ENCODE measurements at regions not wholly inside any gene's neighbourhood (a gene's known extent, or its start where the extent isn't known, plus 50 kb on each side); places are given as distances from the start of the nearest gene placed in this dataset.

GRCh38 chrX:33465137-33465536 lies 253.8 kb upstream of the DMD start:
- no peak for DNase-seq (ENCODE audit: low read depth, low spot score)

DNA sequence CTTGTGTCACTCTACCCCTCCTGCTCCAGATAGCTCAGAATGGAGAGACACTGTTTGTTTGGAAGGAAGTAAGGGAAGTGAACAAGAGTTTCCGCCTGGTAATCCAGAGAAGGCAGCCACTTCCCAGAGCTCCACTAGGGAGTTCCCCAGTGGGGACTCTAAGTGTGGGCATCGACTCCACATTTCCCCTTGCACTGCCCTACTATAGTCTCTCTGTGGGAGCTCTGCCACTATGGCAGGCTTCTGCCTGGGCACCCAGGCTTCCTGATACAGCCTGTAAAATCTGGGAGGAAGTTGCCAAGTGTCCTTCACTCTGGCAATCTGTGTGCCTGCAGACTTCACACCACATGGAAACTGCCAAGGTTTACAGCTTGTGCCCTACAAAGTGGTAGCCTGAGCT lies 245.8 kb upstream of the DMD start:
- DNase-seq (ENCODE audit: low read depth, low spot score), result no peak

GRCh38 chrX:33447285-33447684 lies 235.9 kb upstream of the DMD start:
- no peak for DNase-seq (ENCODE audit: low read depth, low spot score)

DNA sequence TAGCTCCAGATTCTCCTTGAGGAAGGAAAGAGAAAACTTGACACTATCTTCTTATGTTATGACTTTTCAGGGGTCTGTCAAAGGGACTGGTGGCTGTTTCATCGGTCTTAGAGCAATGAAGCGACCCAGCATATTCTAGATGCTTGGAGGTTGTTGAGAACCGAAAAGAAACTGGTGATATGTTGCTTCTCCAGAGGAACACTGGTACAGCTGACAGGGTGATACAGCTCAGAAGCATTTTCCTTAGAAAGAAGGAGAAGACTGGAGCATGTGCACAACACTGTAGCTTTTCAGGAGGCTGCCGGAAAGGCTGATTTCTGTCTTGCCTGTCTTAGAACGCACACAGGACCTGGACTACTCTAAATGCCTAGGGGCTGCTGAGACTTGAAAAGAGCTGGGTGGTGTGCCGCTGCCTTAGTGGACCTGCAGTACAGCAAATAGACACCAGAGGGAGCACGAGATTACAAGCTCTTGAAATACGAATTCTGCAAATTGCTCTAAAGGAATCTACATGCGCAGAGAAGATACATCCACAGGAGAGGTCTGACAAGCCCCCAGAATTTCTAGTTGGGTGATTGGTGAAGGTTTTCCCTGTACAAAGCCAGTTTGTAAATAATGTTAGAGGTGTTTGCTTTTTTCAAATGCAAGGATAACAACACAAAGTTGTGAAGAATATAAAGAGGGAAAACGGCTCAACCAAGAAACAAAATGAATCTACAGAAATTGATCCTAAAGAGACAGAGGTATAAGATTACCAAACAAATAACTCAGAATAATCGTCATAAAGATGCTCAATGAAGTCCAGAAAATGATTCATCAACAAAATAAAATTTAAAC lies 223.1 kb upstream of the DMD start:
- peak; percentile 8 for DNase-seq (ENCODE audit: low read depth, low spot score)

GRCh38 chrX:33416273-33416805 lies 205.0 kb upstream of the DMD start:
- no peak for DNase-seq (ENCODE audit: low read depth, low spot score)

- no peak for DNase-seq (ENCODE audit: low read depth, low spot score)
Measured at GRCh38 chrX:33415459-33415858, 204.1 kb upstream of the DMD start.

- DNase-seq (ENCODE audit: low read depth, low spot score), result no peak
Measured at GRCh38 chrX:33385546-33385945, 174.2 kb upstream of the DMD start.

GRCh38 chrX:33379839-33380238 lies 168.5 kb upstream of the DMD start:
- DNase-seq (ENCODE audit: low read depth, low spot score), result no peak

- no peak for DNase-seq (ENCODE audit: low read depth, low spot score)
Measured at GRCh38 chrX:33357606-33358005, 146.3 kb upstream of the DMD start.

- no peak for DNase-seq (ENCODE audit: low read depth, low spot score)
Measured at GRCh38 chrX:33339219-33339618, 127.9 kb upstream of the DMD start.

- DNase-seq (ENCODE audit: low read depth, low spot score), result no peak
Measured at GRCh38 chrX:33336783-33337182, 125.4 kb upstream of the DMD start.

- no peak for DNase-seq (ENCODE audit: low read depth, low spot score)
Measured at GRCh38 chrX:33333271-33333670, 121.9 kb upstream of the DMD start.

DNA sequence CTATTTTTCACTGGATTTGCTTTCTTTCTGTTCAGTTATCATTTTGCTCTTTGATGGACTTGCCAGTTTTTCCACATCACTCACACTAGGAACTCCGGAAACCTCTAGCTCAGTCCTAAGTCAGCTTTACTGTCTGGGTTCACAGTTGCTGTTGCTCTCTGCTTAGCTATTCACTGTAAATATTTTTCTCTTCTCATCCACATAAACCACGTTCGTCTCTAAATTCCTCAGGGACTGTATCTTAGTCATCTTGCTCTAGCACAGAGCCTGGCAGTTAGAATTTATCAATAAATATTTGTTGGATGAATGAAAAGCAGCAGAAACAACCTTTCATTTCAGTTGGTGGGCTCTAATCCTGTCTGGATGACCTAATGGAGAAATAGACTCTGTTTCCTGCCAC lies 119.4 kb upstream of the DMD start:
- no peak for DNase-seq (ENCODE audit: low read depth, low spot score)

GRCh38 chrX:33324099-33324498 lies 112.8 kb upstream of the DMD start:
- DNase-seq (ENCODE audit: low read depth, low spot score), result no peak

DNA sequence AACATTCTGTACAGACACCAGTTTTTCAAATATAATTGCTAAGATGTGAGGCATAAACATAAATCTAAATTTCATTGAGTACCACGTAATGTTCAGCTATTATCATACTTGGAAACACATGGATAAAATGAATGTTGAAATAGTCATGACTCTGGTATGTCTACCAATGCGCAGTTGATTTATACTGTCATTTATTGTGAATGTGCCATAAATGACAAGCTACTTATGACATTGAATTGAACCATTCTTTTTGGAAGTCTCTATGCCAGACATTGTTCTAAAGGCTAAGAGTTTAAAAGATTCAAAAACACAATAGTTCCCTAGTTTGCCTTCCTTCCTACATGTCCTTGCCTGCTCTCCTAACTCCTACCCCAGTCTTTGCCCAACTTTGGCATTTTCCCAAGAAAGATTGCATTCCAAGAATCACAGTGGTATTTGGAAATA lies 96.6 kb upstream of the DMD start:
- no peak for DNase-seq (ENCODE audit: low read depth, low spot score)

GRCh38 chrX:33298622-33299021 lies 87.3 kb upstream of the DMD start:
- DNase-seq (ENCODE audit: low read depth, low spot score), result no peak

DNA sequence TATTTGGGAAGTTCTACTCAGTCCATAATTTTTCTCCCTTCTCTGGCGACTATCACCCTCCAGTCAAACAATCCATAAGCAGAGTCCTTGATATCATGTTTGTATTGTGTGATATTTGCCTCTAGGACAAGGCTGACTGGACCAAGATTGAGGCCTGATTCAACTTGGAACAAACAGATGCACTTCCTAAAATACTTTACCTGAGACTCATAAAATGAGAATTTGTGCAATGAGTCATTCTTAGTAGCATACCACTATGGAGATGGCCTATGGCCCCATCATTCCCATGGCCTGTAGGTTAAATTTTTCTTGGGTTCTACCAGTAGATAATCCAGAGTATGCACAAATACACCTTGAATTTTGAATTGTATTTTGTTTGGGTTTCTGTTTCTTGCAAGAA lies 74.2 kb upstream of the DMD start:
- no peak for DNase-seq (ENCODE audit: low read depth, low spot score)

- DNase-seq (ENCODE audit: low read depth, low spot score), result no peak
Measured at GRCh38 chrX:33277046-33277445, 65.7 kb upstream of the DMD start.

DNA sequence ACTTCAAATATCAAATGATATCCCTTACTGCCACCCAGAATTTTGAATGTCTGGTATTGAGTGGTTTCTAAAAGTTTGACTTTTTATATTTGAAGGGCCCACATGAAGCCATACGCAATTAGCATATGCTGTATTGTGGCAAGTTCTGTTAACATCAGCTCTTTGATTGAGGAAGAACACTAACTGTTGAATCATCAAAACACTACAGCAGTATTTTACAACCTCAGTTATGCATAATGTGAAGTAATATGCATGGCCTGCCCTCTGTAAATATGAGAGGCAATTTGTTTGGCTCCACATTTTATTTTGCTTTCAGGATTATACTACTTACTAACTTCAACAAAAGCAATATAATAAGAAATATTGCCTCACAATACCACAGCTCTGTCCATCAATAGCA lies 62.2 kb upstream of the DMD start:
- DNase-seq (ENCODE audit: low read depth, low spot score), result no peak

DNA sequence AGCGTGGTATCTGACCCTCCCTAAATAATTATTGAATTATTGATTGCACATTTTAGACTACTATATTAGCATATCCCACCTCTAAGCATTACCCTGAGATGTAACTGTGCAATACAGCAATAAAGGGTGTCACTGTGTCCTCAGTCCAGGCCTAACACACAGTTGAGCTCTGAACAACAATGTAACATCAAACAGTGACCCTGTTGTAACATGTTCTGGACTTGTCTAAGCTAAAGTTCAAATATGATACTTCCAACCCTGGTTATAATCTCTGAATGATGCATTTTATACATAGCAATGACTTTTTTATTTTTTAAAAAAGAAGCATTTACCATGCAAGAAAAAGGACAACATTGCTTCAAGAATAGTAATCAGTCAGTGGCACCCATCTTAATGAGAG lies 61.6 kb upstream of the DMD start:
- DNase-seq (ENCODE audit: low read depth, low spot score), result no peak
